ENCODE measurements at regions not wholly inside any gene's neighbourhood (a gene's known extent, or its start where the extent isn't known, plus 50 kb on each side); places are given as distances from the start of the nearest gene placed in this dataset.
"Not testable (repeated sequence)": the region's sequence is repeated elsewhere in the genome, so short reads cannot be mapped to it uniquely, and the experiment has no call there.

DNA sequence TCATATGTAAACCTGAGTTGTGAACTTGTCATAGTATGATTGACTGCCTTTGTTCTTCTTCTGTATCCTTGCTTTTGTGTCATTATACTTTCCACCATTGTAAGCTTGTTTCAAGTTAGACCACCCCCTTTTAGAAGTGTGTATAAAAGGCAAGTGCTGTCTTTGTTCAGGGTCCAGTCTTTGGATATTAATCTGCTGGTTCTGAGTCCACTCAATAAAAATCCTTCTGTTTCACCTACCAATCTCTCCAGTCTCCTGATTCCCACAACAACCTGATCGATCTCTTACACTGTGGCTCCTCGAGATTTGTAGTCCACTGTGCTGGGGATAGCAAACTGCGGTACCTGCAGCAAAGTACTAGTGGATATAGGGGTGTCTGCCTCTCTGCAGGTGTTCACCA, 1465.8 kb upstream of the PCDH10 start:
- TF ChIP-seq CTCF (IDR thresholded peaks at IDR 0.05; ENCODE audit: poor library complexity, severe bottlenecking); POLR2AphosphoS5 (IDR thresholded peaks at IDR 0.05); EZH2 (IDR thresholded peaks at IDR 0.05; ENCODE audit: borderline replicate concordance, insufficient read depth, low read length, poor library complexity, severe bottlenecking); EP300 (conservative IDR thresholded peaks at IDR 0.05; ENCODE audit: poor library complexity, severe bottlenecking); RAD21 (conservative IDR thresholded peaks at IDR 0.05); TAF1 (IDR thresholded peaks at IDR 0.05; ENCODE audit: low read depth); MXI1 (conservative IDR thresholded peaks at IDR 0.05; ENCODE audit: poor library complexity, severe bottlenecking); REST (IDR thresholded peaks at IDR 0.05; ENCODE audit: borderline replicate concordance): not testable (repeated sequence)

Data from neural cell (in vitro differentiated cells).